ENCODE measurements at regions not wholly inside any gene's neighbourhood (a gene's known extent, or its start where the extent isn't known, plus 50 kb on each side); places are given as distances from the start of the nearest gene placed in this dataset.

DNA sequence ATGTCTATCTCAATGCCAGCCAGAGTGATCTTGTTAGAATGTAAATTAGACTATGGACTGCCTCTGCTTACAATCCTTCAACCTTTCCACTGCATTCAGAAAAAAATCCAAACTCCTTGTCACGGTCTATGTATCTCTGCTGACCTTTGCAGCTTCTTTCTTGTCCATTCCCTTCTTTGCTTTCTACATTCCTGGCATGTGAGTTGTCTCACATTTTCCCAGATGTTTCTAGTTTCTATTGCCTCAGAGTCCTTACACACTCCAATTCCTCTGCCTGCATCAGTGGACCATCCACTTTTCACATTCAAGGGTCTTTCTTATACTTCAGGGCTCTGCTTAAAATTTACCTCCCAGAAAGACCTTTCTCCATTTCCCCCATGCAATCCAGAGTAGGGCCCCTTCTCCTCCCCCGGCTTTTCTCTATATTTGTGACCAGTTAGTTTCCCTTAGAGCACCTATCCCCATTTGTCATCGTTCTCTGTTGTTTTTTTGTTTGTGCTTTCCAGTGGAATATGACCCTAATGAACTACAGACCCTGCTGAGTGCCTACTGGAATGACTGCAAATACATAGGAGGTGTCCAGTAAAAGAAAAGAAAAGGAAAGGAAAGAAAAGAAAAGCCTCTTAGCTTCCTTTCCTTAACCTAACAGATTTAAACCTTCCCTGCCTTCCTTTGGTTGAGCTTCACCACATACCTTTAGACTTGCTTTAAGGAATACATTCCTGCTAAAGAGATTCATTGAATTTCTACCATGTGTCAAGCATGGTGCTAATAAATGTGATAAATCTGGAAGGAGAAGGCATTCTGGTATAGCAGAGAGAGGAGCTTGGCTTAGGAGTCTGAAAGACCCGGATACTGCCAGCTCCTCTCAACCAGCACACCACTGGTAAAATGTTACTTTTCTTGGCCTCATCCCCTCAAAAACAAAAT, 102.0 kb downstream of the DIRAS3 start:
- CTCF ChIA-PET: interaction anchor here (1.0 kb wide), 1 partner anchor 182 kb away, joined by 4 read pairs; no protein-coding TSS in a partner anchor
- no peak for ATAC-seq

DNA sequence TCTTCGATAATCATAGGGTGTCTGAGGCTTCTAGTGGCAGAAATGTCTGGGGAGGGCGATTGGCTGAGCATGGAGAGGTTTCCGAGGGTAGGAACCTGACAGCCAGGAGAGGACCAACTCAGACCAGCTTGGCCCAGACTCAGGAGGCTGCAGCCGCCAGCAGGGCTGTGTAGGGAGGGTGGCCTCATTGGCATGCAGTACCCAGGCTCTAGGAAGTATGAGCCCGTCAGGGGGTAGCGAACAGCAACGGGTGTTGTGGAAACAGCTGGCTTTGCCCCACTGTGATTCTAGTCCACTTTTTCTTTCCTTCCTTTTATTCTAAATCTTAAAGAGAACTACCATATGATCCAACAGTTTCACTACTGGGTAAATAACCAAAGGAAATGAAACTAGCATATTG, 103.3 kb downstream of the DIRAS3 start:
- no peaks in the 10 kb centered on the region for H3K4me1 Mint-ChIP-seq
- ChIA-PET CTCF (no interaction called here), POLR2A (no interaction called here)
- no peak overlapping the region for H3K27ac Mint-ChIP-seq
- ATAC-seq (0 out of 2 replicates have a peak, but pooled peaks have one; percentile 32), DNase-seq (ENCODE audit: low spot score) (no peak)
- H3K27me3 Mint-ChIP-seq (ENCODE audit: low read depth): no peaks in the 10 kb centered on the region
- no peak overlapping the region for H3K4me3 Mint-ChIP-seq
- H3K9me3 Mint-ChIP-seq: peaks cover 4% of the 10 kb centered on the region
- H3K36me3 Mint-ChIP-seq: no peaks in the 10 kb centered on the region
- no peak for TF ChIP-seq RORB (CRISPR knock-in tag; IDR thresholded peaks at IDR 0.05)

More for the DNA sequence above, 102.0 kb downstream of the DIRAS3 start:
- H3K27me3 Mint-ChIP-seq (ENCODE audit: low read depth): no peaks in the 10 kb centered on the region
- no peaks in the 10 kb centered on the region for H3K36me3 Mint-ChIP-seq
- no peak overlapping the region for H3K27ac Mint-ChIP-seq
- TF ChIP-seq ESRRA (CRISPR knock-in tag; IDR thresholded peaks at IDR 0.05; ENCODE audit: borderline replicate concordance) (no peak), ZBTB21 (CRISPR knock-in tag; IDR thresholded peaks at IDR 0.05; ENCODE audit: borderline replicate concordance) (no peak), TP53 (CRISPR knock-in tag; IDR thresholded peaks at IDR 0.05) (no peak)
- no peak overlapping the region for H3K4me3 Mint-ChIP-seq
- POLR2A ChIA-PET: no interaction called here
- H3K9me3 Mint-ChIP-seq: peaks cover 4% of the 10 kb centered on the region
- no peak for DNase-seq (ENCODE audit: low spot score)
- no peaks in the 10 kb centered on the region for H3K4me1 Mint-ChIP-seq

DNA sequence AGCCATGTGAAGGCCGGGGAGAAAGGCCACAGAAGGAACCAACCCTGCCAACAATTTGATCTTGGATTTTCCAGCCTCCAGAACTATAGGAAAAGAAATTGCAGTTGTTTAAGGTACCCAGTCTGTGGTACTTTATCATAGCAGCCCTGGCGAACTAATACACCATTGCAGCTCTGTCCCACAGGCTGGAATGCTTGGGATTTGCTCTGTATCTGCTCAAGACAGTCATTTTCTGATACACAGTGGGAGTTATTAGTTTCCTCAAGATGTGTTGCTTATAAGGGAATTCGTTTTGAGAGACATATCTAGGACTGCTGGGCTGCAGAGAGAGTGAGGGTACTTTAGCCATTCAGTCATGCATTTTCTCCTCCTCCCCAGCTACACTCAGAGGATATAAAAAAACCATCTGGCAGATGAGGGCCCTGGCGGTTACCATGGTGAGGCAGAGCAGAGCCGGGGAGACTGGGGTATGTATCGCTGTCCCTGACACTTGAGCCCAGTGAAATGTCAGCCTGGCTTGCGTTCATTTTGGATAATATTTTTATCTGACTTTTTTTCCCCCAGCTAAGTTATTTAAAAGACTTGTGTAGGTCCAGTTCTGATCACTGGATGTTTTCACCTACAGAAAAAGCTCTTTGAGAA, 104.6 kb downstream of the DIRAS3 start:
- no peaks in the 10 kb centered on the region for H3K27me3 Mint-ChIP-seq (ENCODE audit: low read depth)
- H3K4me1 Mint-ChIP-seq: no peaks in the 10 kb centered on the region
- H3K9me3 Mint-ChIP-seq: peaks cover 4% of the 10 kb centered on the region
- no peak for TF ChIP-seq ZNF423 (CRISPR knock-in tag; IDR thresholded peaks at IDR 0.05)
- no peak for TF ChIP-seq NFATC4 (CRISPR knock-in tag; IDR thresholded peaks at IDR 0.05)
- no peak for TF ChIP-seq GTF2I (CRISPR knock-in tag; conservative IDR thresholded peaks at IDR 0.05)
- TF ChIP-seq ATF3 (CRISPR knock-in tag; conservative IDR thresholded peaks at IDR 0.05): no peak
- TF ChIP-seq ZNF281 (CRISPR knock-in tag; IDR thresholded peaks at IDR 0.05): no peak
- TF ChIP-seq CREB1 (CRISPR knock-in tag; IDR thresholded peaks at IDR 0.05): no peak
- no peak for TF ChIP-seq JUN (CRISPR knock-in tag; IDR thresholded peaks at IDR 0.05)
- ATAC-seq: peak; percentile 26; the same call in 1 of the 2 replicates
- no peak overlapping the region for H3K27ac Mint-ChIP-seq
- no peak for DNase-seq (ENCODE audit: low spot score)
- H3K4me3 Mint-ChIP-seq: no peak overlapping the region
- no peaks in the 10 kb centered on the region for H3K36me3 Mint-ChIP-seq
- CTCF ChIA-PET: no interaction called here
- POLR2A ChIA-PET: no interaction called here

DNA sequence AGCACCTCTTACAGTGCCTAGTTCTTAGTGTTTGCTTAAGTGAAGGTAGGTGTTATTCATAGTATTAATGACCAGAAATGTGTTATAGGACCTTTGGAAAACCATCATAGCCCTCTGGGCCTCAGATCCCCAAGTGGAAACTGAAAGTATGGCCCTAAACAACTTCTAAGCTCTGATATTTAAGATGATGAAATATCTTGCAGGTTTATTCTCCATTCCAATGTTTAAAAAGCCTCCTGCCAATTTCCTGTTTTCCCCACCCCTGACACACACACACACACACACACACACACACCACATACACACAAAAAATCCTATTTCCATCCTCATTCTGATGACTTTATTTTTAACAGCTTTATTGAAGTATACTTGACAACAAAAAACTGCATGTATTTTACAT, 108.2 kb downstream of the DIRAS3 start:
- H3K36me3 Mint-ChIP-seq: no peaks in the 10 kb centered on the region
- ChIA-PET POLR2A (no interaction called here), CTCF (no interaction called here)
- DNase-seq (ENCODE audit: low spot score): no peak
- peaks cover 4% of the 10 kb centered on the region for H3K9me3 Mint-ChIP-seq
- TF ChIP-seq ESRRA (CRISPR knock-in tag; IDR thresholded peaks at IDR 0.05; ENCODE audit: borderline replicate concordance): no peak
- TF ChIP-seq, protein P1, sequence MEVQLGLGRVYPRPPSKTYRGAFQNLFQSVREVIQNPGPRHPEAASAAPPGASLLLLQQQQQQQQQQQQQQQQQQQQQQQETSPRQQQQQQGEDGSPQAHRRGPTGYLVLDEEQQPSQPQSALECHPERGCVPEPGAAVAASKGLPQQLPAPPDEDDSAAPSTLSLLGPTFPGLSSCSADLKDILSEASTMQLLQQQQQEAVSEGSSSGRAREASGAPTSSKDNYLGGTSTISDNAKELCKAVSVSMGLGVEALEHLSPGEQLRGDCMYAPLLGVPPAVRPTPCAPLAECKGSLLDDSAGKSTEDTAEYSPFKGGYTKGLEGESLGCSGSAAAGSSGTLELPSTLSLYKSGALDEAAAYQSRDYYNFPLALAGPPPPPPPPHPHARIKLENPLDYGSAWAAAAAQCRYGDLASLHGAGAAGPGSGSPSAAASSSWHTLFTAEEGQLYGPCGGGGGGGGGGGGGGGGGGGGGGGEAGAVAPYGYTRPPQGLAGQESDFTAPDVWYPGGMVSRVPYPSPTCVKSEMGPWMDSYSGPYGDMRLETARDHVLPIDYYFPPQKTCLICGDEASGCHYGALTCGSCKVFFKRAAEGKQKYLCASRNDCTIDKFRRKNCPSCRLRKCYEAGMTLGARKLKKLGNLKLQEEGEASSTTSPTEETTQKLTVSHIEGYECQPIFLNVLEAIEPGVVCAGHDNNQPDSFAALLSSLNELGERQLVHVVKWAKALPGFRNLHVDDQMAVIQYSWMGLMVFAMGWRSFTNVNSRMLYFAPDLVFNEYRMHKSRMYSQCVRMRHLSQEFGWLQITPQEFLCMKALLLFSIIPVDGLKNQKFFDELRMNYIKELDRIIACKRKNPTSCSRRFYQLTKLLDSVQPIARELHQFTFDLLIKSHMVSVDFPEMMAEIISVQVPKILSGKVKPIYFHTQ (CRISPR knock-in tag; IDR thresholded peaks at IDR 0.05): no peak
- no peak for TF ChIP-seq GTF2I (CRISPR knock-in tag; conservative IDR thresholded peaks at IDR 0.05)
- TF ChIP-seq MYBL2 (CRISPR knock-in tag; IDR thresholded peaks at IDR 0.05): no peak
- TF ChIP-seq IRF2 (CRISPR knock-in tag; IDR thresholded peaks at IDR 0.05; ENCODE audit: borderline replicate concordance, low read depth): no peak
- H3K4me3 Mint-ChIP-seq: no peak overlapping the region
- H3K27me3 Mint-ChIP-seq (ENCODE audit: low read depth): no peaks in the 10 kb centered on the region
- H3K27ac Mint-ChIP-seq: no peak overlapping the region
- no peak for ATAC-seq
- no peaks in the 10 kb centered on the region for H3K4me1 Mint-ChIP-seq

Measured in WTC11 (cell line).